GM23248 (cell line): ENCODE measurements at regions not wholly inside any gene's neighbourhood (a gene's known extent, or its start where the extent isn't known, plus 50 kb on each side); places are given as distances from the start of the nearest gene placed in this dataset.

Experiments
- EZH2 ChIP-seq: fragments of 200-600 bp; sonication (generic); IDR thresholded peaks from 2 replicates; pipeline ENCODE4 v1.6.1; 2018; ENCODE audit warnings: antibody characterized with exemption, mild to moderate bottlenecking; ENCODE audit not compliant: insufficient read depth, poor library complexity, severe bottlenecking
- EZH2phosphoT487 ChIP-seq: fragments of 200-600 bp; sonication (generic); IDR thresholded peaks from 2 replicates; pipeline ENCODE4 v1.6.1; 2018; ENCODE audit warnings: antibody characterized with exemption, moderate library complexity, mild to moderate bottlenecking, low read depth; ENCODE audit not compliant: insufficient read depth

DNA sequence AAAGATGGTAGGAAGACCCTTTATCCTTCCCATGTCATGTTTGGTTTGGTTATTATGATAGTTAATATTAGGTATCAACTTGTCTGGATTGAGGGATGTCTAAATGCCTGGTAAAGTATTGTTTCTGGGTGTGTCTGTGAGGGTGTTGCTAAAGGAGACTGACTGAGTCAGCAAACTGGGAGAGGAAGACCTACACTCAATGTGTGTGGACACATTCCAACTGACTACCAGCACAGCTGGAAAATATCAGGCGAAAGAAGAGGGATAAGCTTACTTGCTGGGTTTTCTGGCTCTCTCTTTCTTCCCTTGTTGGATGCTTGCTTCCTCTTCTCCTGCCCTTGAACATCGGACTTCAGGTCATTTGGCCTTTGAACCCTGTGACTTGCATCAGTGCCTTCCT, 1227.6 kb upstream of the EPHA6 start:
- TF ChIP-seq EZH2 (no peak), EZH2phosphoT487 (no peak)
